GM23338 (cell line): ENCODE measurements at regions not wholly inside any gene's neighbourhood (a gene's known extent, or its start where the extent isn't known, plus 50 kb on each side); places are given as distances from the start of the nearest gene placed in this dataset.
"Not testable (repeated sequence)": the region's sequence is repeated elsewhere in the genome, so short reads cannot be mapped to it uniquely, and the experiment has no call there.

Experiments
- ATAC-seq: fragments of 200-7000 bp; cut with Tn5 transposase; 3 replicates; pipeline ENCODE4 v1.9.1; 2020
- DNase-seq: peaks from one replicate; pipeline ENCODE4 v3.0.0-alpha.2; 2015; ENCODE audit warnings: low spot score
- H2AFZ ChIP-seq: fragments of 200-600 bp; sonication (generic); 2 replicates; pipeline ENCODE4 v1.8.0; 2016; ENCODE audit warnings: antibody characterized with exemption, mild to moderate bottlenecking, moderate library complexity
- H3F3A ChIP-seq: fragments of 200-600 bp; sonication (generic); replicated peaks from 2 replicates; pipeline ENCODE4 v1.8.0; 2017; ENCODE audit warnings: antibody characterized with exemption, mixed run types, low read depth
- H3K27ac ChIP-seq: fragments of 200-600 bp; sonication (generic); 2 replicates; pipeline ENCODE4 v1.6.1; 2016; ENCODE audit warnings: low read depth
- H3K27me3 ChIP-seq: fragments of 200-600 bp; sonication (generic); 2 replicates; pipeline ENCODE4 v1.8.0; 2016; ENCODE audit warnings: mild to moderate bottlenecking, mixed run types, moderate library complexity; ENCODE audit not compliant: insufficient read depth
- H3K36me3 ChIP-seq: fragments of 200-600 bp; sonication (generic); 2 replicates; pipeline ENCODE4 v1.8.0; 2016; ENCODE audit warnings: mild to moderate bottlenecking; ENCODE audit not compliant: insufficient read depth
- H3K4me1 ChIP-seq: fragments of 200-600 bp; sonication (generic); 2 replicates; pipeline ENCODE4 v1.8.0; 2016; ENCODE audit warnings: mild to moderate bottlenecking, moderate library complexity; ENCODE audit not compliant: insufficient read depth
- H3K4me2 ChIP-seq: fragments of 200-600 bp; sonication (generic); 2 replicates; pipeline ENCODE4 v1.7.1; 2017; ENCODE audit warnings: mixed run types
- H3K4me3 ChIP-seq: fragments of 200-600 bp; sonication (generic); 2 replicates; pipeline ENCODE4 v1.6.1; 2016; ENCODE audit warnings: mixed run types
- H3K79me2 ChIP-seq: fragments of 200-600 bp; sonication (generic); replicated peaks from 2 replicates; pipeline ENCODE4 v1.8.0; 2017; ENCODE audit warnings: mild to moderate bottlenecking; ENCODE audit not compliant: insufficient read depth
- H3K9me2 ChIP-seq: fragments of 200-600 bp; sonication (generic); 2 replicates; pipeline ENCODE4 v1.8.0; 2017; ENCODE audit not compliant: insufficient read depth
- H4K20me1 ChIP-seq: fragments of 200-600 bp; sonication (generic); replicated peaks from 2 replicates; pipeline ENCODE4 v1.8.0; 2017; ENCODE audit warnings: mild to moderate bottlenecking; ENCODE audit not compliant: insufficient read depth
- H3K27ac Mint-ChIP-seq: 2 replicates; pipeline ENCODE4 v1.8.0; 2020; ENCODE audit warnings: inconsistent platforms, mild to moderate bottlenecking, moderate library complexity, mixed read lengths
- H3K27me3 Mint-ChIP-seq: 3 replicates; pipeline ENCODE4 v1.8.0; 2022; ENCODE audit warnings: low read depth, mild to moderate bottlenecking, moderate library complexity, mixed read lengths, inconsistent platforms; ENCODE audit not compliant: insufficient read depth, poor library complexity
- H3K36me3 Mint-ChIP-seq: 3 replicates; pipeline ENCODE4 v1.8.0; 2021; ENCODE audit warnings: low read depth, mild to moderate bottlenecking, inconsistent platforms, moderate library complexity, mixed read lengths
- H3K4me1 Mint-ChIP-seq: 3 replicates; pipeline ENCODE4 v1.8.0; 2020; ENCODE audit warnings: mild to moderate bottlenecking, inconsistent platforms, mixed read lengths
- H3K4me3 Mint-ChIP-seq: 3 replicates; pipeline ENCODE4 v1.8.0; 2021; ENCODE audit warnings: moderate library complexity, mild to moderate bottlenecking, inconsistent platforms, mixed read lengths
- H3K9me3 Mint-ChIP-seq: 3 replicates; pipeline ENCODE4 v1.8.0; 2020; ENCODE audit warnings: moderate library complexity, mild to moderate bottlenecking, inconsistent platforms, mixed read lengths
- CTCF ChIP-seq, 2 experiments: fragments of 200-600 bp in 1 of 2; sonication (generic) in 1 of 2; conservative IDR thresholded peaks; 2 replicates each; pipeline versions ENCODE4 v1.5.1 to v1.6.1; 2016 to 2017; ENCODE audit warnings: antibody characterized with exemption in 2 of 2, low read depth in 2 of 2, mild to moderate bottlenecking in 2 of 2, moderate library complexity in 1 of 2
- EZH2 ChIP-seq: fragments of 200-600 bp; sonication (generic); IDR thresholded peaks from one replicate; pipeline ENCODE4 v1.8.0; 2017; ENCODE audit warnings: antibody characterized with exemption, mild to moderate bottlenecking, low read depth; ENCODE audit not compliant: unreplicated experiment
- JUNB ChIP-seq: IDR thresholded peaks from one replicate; pipeline ENCODE4 v1.6.1; 2016; ENCODE audit warnings: antibody characterized with exemption; ENCODE audit not compliant: unreplicated experiment
- NANOG ChIP-seq: IDR thresholded peaks from 2 replicates; pipeline ENCODE4 v1.6.1; 2016; ENCODE audit warnings: antibody characterized with exemption, borderline replicate concordance
- POLR2AphosphoS5 ChIP-seq: IDR thresholded peaks from 2 replicates; pipeline ENCODE4 v1.6.1; 2016; ENCODE audit warnings: antibody characterized with exemption, low read depth
- STAT1 ChIP-seq: IDR thresholded peaks from one replicate; pipeline ENCODE4 v1.6.1; 2016; ENCODE audit warnings: antibody characterized with exemption; ENCODE audit not compliant: unreplicated experiment
- ZNF114 ChIP-seq: fragments of 250-450 bp; sonication (Bioruptor Pico); IDR thresholded peaks from 2 replicates; pipeline ENCODE4 v1.5.0; 2020; ENCODE audit warnings: mild to moderate bottlenecking, moderate library complexity

GRCh38 chr10:9166770-9167169 is 1112.3 kb downstream of the GATA3 start (continued):
- no peak for TF ChIP-seq CTCF (conservative IDR thresholded peaks at IDR 0.05; ENCODE audit: low read depth in 2 of 2)
- no peak for TF ChIP-seq ZNF114
- TF ChIP-seq EZH2: no peak

GRCh38 chr10:9172276-9172675 is 1117.8 kb downstream of the GATA3 start:
- no peaks in the 10 kb centered on the region for H3K27me3 ChIP-seq
- H3K4me2 ChIP-seq: no peak overlapping the region
- TF ChIP-seq CTCF (conservative IDR thresholded peaks at IDR 0.05; ENCODE audit: low read depth in 2 of 2) (no peak), JUNB (no peak), STAT1 (no peak)
- H3K9me2 ChIP-seq: peaks cover 11% of the 10 kb centered on the region; the same call in 1 of the 2 replicates
- H3K36me3 Mint-ChIP-seq: no peaks in the 10 kb centered on the region; the same call in 2 of the 3 replicates
- no peak overlapping the region for H3K27ac Mint-ChIP-seq
- H3K4me1 ChIP-seq: no peaks in the 10 kb centered on the region
- H3K27me3 Mint-ChIP-seq: peaks cover 1% of the 10 kb centered on the region
- no peak overlapping the region for H3K27ac ChIP-seq
- DNase-seq: no peak
- no peaks in the 10 kb centered on the region for H3F3A ChIP-seq
- H3K36me3 ChIP-seq: no peaks in the 10 kb centered on the region
- no peak for ATAC-seq
- H2AFZ ChIP-seq: no peak overlapping the region
- peaks cover 6% of the 10 kb centered on the region; the same call in 2 of the 3 replicates for H3K9me3 Mint-ChIP-seq
- no peaks in the 10 kb centered on the region for H3K79me2 ChIP-seq
- no peaks in the 10 kb centered on the region for H4K20me1 ChIP-seq
- no peaks in the 10 kb centered on the region for H3K4me1 Mint-ChIP-seq
- H3K4me3 ChIP-seq: no peak overlapping the region
- no peak overlapping the region for H3K4me3 Mint-ChIP-seq

- DNase-seq: no peak
- Histone ChIP-seq H4K20me1 (no peaks in the 10 kb centered on the region), H3K4me1 (no peaks in the 10 kb centered on the region), H3K4me3 (no peak overlapping the region), H3K27ac (no peak overlapping the region), H3K36me3 (no peaks in the 10 kb centered on the region), H2AFZ (no peak overlapping the region), H3K79me2 (no peaks in the 10 kb centered on the region), H3K4me2 (no peak overlapping the region), H3K9me2 (peaks cover 11% of the 10 kb centered on the region; the same call in 1 of the 2 replicates), H3K27me3 (no peaks in the 10 kb centered on the region), H3F3A (no peaks in the 10 kb centered on the region)
- TF ChIP-seq POLR2AphosphoS5: no peak
- no peak for TF ChIP-seq CTCF (conservative IDR thresholded peaks at IDR 0.05; ENCODE audit: low read depth in 2 of 2)
- TF ChIP-seq NANOG: no peak
- no peak overlapping the region for H3K4me3 Mint-ChIP-seq
- no peak for ATAC-seq
- H3K9me3 Mint-ChIP-seq: peaks cover 6% of the 10 kb centered on the region; the same call in 2 of the 3 replicates
- H3K4me1 Mint-ChIP-seq: no peaks in the 10 kb centered on the region
- H3K27me3 Mint-ChIP-seq: peaks cover 1% of the 10 kb centered on the region
- no peak overlapping the region for H3K27ac Mint-ChIP-seq
- no peaks in the 10 kb centered on the region; the same call in 2 of the 3 replicates for H3K36me3 Mint-ChIP-seq
These were observed 1120.7 kb downstream of the GATA3 start for GRCh38 chr10:9175200-9175599.

GRCh38 chr10:9183197-9183880 is 1128.9 kb downstream of the GATA3 start:
- H3K36me3 Mint-ChIP-seq, H3K4me1 ChIP-seq, H3K79me2 ChIP-seq, H3K4me1 Mint-ChIP-seq, ATAC-seq, H3K9me3 Mint-ChIP-seq, DNase-seq, H3K4me3 ChIP-seq, H3K27ac ChIP-seq, H3K4me3 Mint-ChIP-seq, H3K36me3 ChIP-seq, H2AFZ ChIP-seq, H4K20me1 ChIP-seq, H3K4me2 ChIP-seq, H3K27me3 Mint-ChIP-seq, H3F3A ChIP-seq, H3K27me3 ChIP-seq, H3K9me2 ChIP-seq, H3K27ac Mint-ChIP-seq: not testable (repeated sequence)
